Breast epithelium (tissue), 4 donors: ENCODE measurements at regions not wholly inside any gene's neighbourhood (a gene's known extent, or its start where the extent isn't known, plus 50 kb on each side); places are given as distances from the start of the nearest gene placed in this dataset.

Experiments used
- DNase-seq, 2 donors: peaks; one replicate each; pipeline ENCODE4 v3.0.0-alpha.2; 2019; ENCODE audit warnings: low spot score in 2 of 2
- H3K27ac ChIP-seq, 2 donors: fragments of 200-600 bp; sonication (generic) in 1 of 2; one replicate each; pipeline ENCODE4 v1.5.1; 2016 to 2019; ENCODE audit warnings: mild to moderate bottlenecking in 1 of 2
- H3K27me3 ChIP-seq, 2 donors: fragments of 200-600 bp; sonication (generic) in 1 of 2; one replicate each; pipeline versions ENCODE4 v1.5.1 to v1.6.0; 2017 to 2019; ENCODE audit warnings: control low read depth in 1 of 2, mild to moderate bottlenecking in 1 of 2
- H3K36me3 ChIP-seq: fragments of 200-600 bp; one replicate; pipeline ENCODE4 v1.5.1; 2019
- H3K4me1 ChIP-seq, 2 donors: fragments of 200-600 bp; sonication (generic); one replicate each; pipeline ENCODE4 v1.5.1; 2016 to 2019; ENCODE audit warnings: control low read depth in 1 of 2
- H3K4me3 ChIP-seq, 3 donors: fragments of 200-600 bp; sonication (generic); 1 replicate in 2 of 3; 2 replicates in 1 of 3; pipeline ENCODE4 v1.5.1; 2016 to 2019; ENCODE audit warnings: mild to moderate bottlenecking in 3 of 3, moderate library complexity in 2 of 3
- H3K9me3 ChIP-seq, 2 donors: fragments of 200-600 bp; sonication (generic) in 1 of 2; one replicate each; pipeline ENCODE4 v1.5.1; 2016 to 2019; ENCODE audit warnings: control low read depth in 1 of 2
- CTCF ChIP-seq, 3 donors: fragments of 450-650 bp; IDR thresholded peaks; one replicate each; pipeline ENCODE4 v1.5.1; 2016 to 2017; ENCODE audit warnings: antibody characterized with exemption in 3 of 3, mild to moderate bottlenecking in 3 of 3, moderate library complexity in 3 of 3
- POLR2A ChIP-seq: fragments of 450-650 bp; IDR thresholded peaks from one replicate; pipeline ENCODE4 v1.6.1; 2016; ENCODE audit warnings: antibody characterized with exemption, mild to moderate bottlenecking, moderate library complexity
- POLR2AphosphoS5 ChIP-seq, 3 donors: sonication (generic); formaldehyde crosslinking; IDR thresholded peaks; one replicate each; pipeline ENCODE4 v1.6.1; 2017; ENCODE audit warnings: antibody characterized with exemption in 3 of 3
- intact Hi-C: fragments of 100-400 bp; cut with DNase I; formaldehyde crosslinking; loops from one replicate; pipeline ENCODE4 v1.15.1; 2023; ENCODE audit warnings: low total_unique reads

GRCh38 chr10:47207281-47207615 lies 92.7 kb upstream of the GDF10 start:
- no peak overlapping the region for H3K27ac ChIP-seq
- no peaks in the 10 kb centered on the region for H3K27me3 ChIP-seq
- no peaks in the 10 kb centered on the region for H3K36me3 ChIP-seq
- DNase-seq, result no peak
- TF ChIP-seq CTCF (IDR thresholded peaks at IDR 0.05) (no peak), POLR2A (no peak), POLR2AphosphoS5 (IDR thresholded peaks at IDR 0.05) (no peak)
- peaks cover 0 to 3% of the 10 kb centered on the region in 2 donors for H3K9me3 ChIP-seq
- H3K4me1 ChIP-seq, result no peaks in the 10 kb centered on the region
- H3K4me3 ChIP-seq, result no peak overlapping the region
- intact Hi-C loops, result no loop called here

GRCh38 chr10:47207894-47208469 lies 92.0 kb upstream of the GDF10 start:
- intact Hi-C loops, result no loop called here
- H3K9me3 ChIP-seq, result peaks cover 0 to 10% of the 10 kb centered on the region in 2 donors
- no peaks in the 10 kb centered on the region for H3K27me3 ChIP-seq
- no peak for TF ChIP-seq CTCF (IDR thresholded peaks at IDR 0.05)
- TF ChIP-seq POLR2AphosphoS5 (IDR thresholded peaks at IDR 0.05), result no peak
- TF ChIP-seq POLR2A, result no peak
- no peaks in the 10 kb centered on the region for H3K36me3 ChIP-seq
- H3K27ac ChIP-seq, result no peak overlapping the region
- DNase-seq, result no peak
- H3K4me3 ChIP-seq, result no peak overlapping the region
- H3K4me1 ChIP-seq, result no peaks in the 10 kb centered on the region

GRCh38 chr10:47209466-47209865 lies 90.5 kb upstream of the GDF10 start:
- H3K4me3 ChIP-seq, result no peak overlapping the region
- intact Hi-C loops, result no loop called here
- H3K27me3 ChIP-seq, result no peaks in the 10 kb centered on the region
- DNase-seq, result no peak
- no peaks in the 10 kb centered on the region for H3K4me1 ChIP-seq
- no peak overlapping the region for H3K27ac ChIP-seq
- TF ChIP-seq POLR2AphosphoS5 (IDR thresholded peaks at IDR 0.05), result no peak
- no peak for TF ChIP-seq CTCF (IDR thresholded peaks at IDR 0.05)
- no peak for TF ChIP-seq POLR2A
- no peaks in the 10 kb centered on the region for H3K36me3 ChIP-seq
- peaks cover 0 to 10% of the 10 kb centered on the region in 2 donors for H3K9me3 ChIP-seq

GRCh38 chr10:47214520-47214919 lies 85.5 kb upstream of the GDF10 start:
- Histone ChIP-seq H3K4me3 (no peak overlapping the region), H3K27me3 (no peaks in the 10 kb centered on the region), H3K27ac (no peak overlapping the region), H3K36me3 (no peaks in the 10 kb centered on the region), H3K4me1 (no peaks in the 10 kb centered on the region), H3K9me3 (peaks cover 0 to 10% of the 10 kb centered on the region in 2 donors)
- intact Hi-C loops, result no loop called here
- TF ChIP-seq POLR2A (no peak), CTCF (IDR thresholded peaks at IDR 0.05) (no peak), POLR2AphosphoS5 (IDR thresholded peaks at IDR 0.05) (no peak)
- no peak for DNase-seq

- no peaks in the 10 kb centered on the region for H3K4me1 ChIP-seq
- H3K27me3 ChIP-seq, result no peaks in the 10 kb centered on the region
- H3K9me3 ChIP-seq, result peaks cover 0 to 8% of the 10 kb centered on the region in 2 donors
- no peak for DNase-seq
- H3K4me3 ChIP-seq, result no peak overlapping the region
- TF ChIP-seq POLR2A (no peak), POLR2AphosphoS5 (IDR thresholded peaks at IDR 0.05) (no peak), CTCF (IDR thresholded peaks at IDR 0.05) (no peak)
- H3K27ac ChIP-seq, result no peak overlapping the region
- H3K36me3 ChIP-seq, result no peaks in the 10 kb centered on the region
- intact Hi-C loops, result no loop called here
These were observed 82.9 kb upstream of the GDF10 start for GRCh38 chr10:47217113-47217512.
